ENCODE measurements at regions not wholly inside any gene's neighbourhood (a gene's known extent, or its start where the extent isn't known, plus 50 kb on each side); places are given as distances from the start of the nearest gene placed in this dataset.
A peak's percentile ranks its signal among the peaks of the same experiment; 100 is the strongest.

- H3K36me3 ChIP-seq (ENCODE audit: low read depth, low read length), result no peaks in the 10 kb centered on the region
- TF ChIP-seq CTCF (conservative IDR thresholded peaks at IDR 0.05; ENCODE audit: low read depth, low read length) (no peak), EZH2 (IDR thresholded peaks at IDR 0.05; ENCODE audit: low read length, unreplicated experiment) (no peak), EZH2phosphoT487 (IDR thresholded peaks at IDR 0.05; ENCODE audit: borderline replicate concordance, low read length) (no peak)
- H2AFZ ChIP-seq (ENCODE audit: low read length), result no peak overlapping the region
- ChIA-PET POLR2A (ENCODE audit: unreplicated experiment) (no interaction called here), CTCF (no interaction called here)
- no peak overlapping the region for H3K9ac ChIP-seq (ENCODE audit: low read length)
- no peaks in the 10 kb centered on the region for H3K9me2 ChIP-seq (replicated peaks; ENCODE audit: low read length)
- no peaks in the 10 kb centered on the region for H4K20me1 ChIP-seq (ENCODE audit: low read length)
- peak overlapping the region; percentile 41 for H3K4me2 ChIP-seq (ENCODE audit: low read length)
- DNase-seq (peak; percentile 77), ATAC-seq (peak; percentile 81)
- intact Hi-C loops (cut with micrococcal nuclease), result no loop called here
- H3K27ac ChIP-seq (ENCODE audit: low read length), result peak overlapping the region; percentile 56
- H3K27me3 ChIP-seq (ENCODE audit: low read length), result no peaks in the 10 kb centered on the region
- no peaks in the 10 kb centered on the region for H3K9me3 ChIP-seq (ENCODE audit: low read length)
- no peak overlapping the region for H3K4me3 ChIP-seq (ENCODE audit: low read length)
- H3K4me1 ChIP-seq (ENCODE audit: insufficient read depth, low read length), result peaks cover 16% of the 10 kb centered on the region
- no peaks in the 10 kb centered on the region for H3F3A ChIP-seq (ENCODE audit: low read length, unreplicated experiment)
- no peaks in the 10 kb centered on the region for H3K79me2 ChIP-seq (ENCODE audit: low read length)
- BruUV-seq (replicated peaks), result no TSS peak
Observed at GRCh38 chr12:33825442-33825841, 196.9 kb upstream of the ALG10 start.

GRCh38 chr12:33825986-33826602 lies 196.2 kb upstream of the ALG10 start:
- Histone ChIP-seq H3K36me3 (ENCODE audit: low read depth, low read length) (no peaks in the 10 kb centered on the region), H3K4me1 (ENCODE audit: insufficient read depth, low read length) (peaks cover 16% of the 10 kb centered on the region), H2AFZ (ENCODE audit: low read length) (no peak overlapping the region), H4K20me1 (ENCODE audit: low read length) (no peaks in the 10 kb centered on the region), H3K9ac (ENCODE audit: low read length) (no peak overlapping the region), H3K9me3 (ENCODE audit: low read length) (no peaks in the 10 kb centered on the region), H3F3A (ENCODE audit: low read length, unreplicated experiment) (no peaks in the 10 kb centered on the region), H3K4me2 (ENCODE audit: low read length) (peak overlapping the region; percentile 41), H3K9me2 (replicated peaks; ENCODE audit: low read length) (no peaks in the 10 kb centered on the region), H3K79me2 (ENCODE audit: low read length) (no peaks in the 10 kb centered on the region), H3K27me3 (ENCODE audit: low read length) (no peaks in the 10 kb centered on the region), H3K4me3 (ENCODE audit: low read length) (no peak overlapping the region), H3K27ac (ENCODE audit: low read length) (peak overlapping the region; percentile 56)
- intact Hi-C loops (cut with micrococcal nuclease), result no loop called here
- TF ChIP-seq EZH2 (IDR thresholded peaks at IDR 0.05; ENCODE audit: low read length, unreplicated experiment) (no peak), CTCF (conservative IDR thresholded peaks at IDR 0.05; ENCODE audit: low read depth, low read length) (no peak), EZH2phosphoT487 (IDR thresholded peaks at IDR 0.05; ENCODE audit: borderline replicate concordance, low read length) (no peak)
- no peak for ATAC-seq
- POLR2A ChIA-PET (ENCODE audit: unreplicated experiment), result no interaction called here
- no peak for DNase-seq
- BruUV-seq (replicated peaks), result no TSS peak
- CTCF ChIA-PET, result no interaction called here

GRCh38 chr12:33828326-33828725 lies 194.0 kb upstream of the ALG10 start:
- Histone ChIP-seq H3K36me3 (ENCODE audit: low read depth, low read length) (no peaks in the 10 kb centered on the region), H3K27ac (ENCODE audit: low read length) (no peak overlapping the region), H3K9ac (ENCODE audit: low read length) (no peak overlapping the region), H3K4me2 (ENCODE audit: low read length) (no peak overlapping the region), H3K9me3 (ENCODE audit: low read length) (no peaks in the 10 kb centered on the region), H3F3A (ENCODE audit: low read length, unreplicated experiment) (no peaks in the 10 kb centered on the region), H4K20me1 (ENCODE audit: low read length) (no peaks in the 10 kb centered on the region), H3K27me3 (ENCODE audit: low read length) (no peaks in the 10 kb centered on the region), H3K4me3 (ENCODE audit: low read length) (no peak overlapping the region), H3K9me2 (replicated peaks; ENCODE audit: low read length) (no peaks in the 10 kb centered on the region), H3K4me1 (ENCODE audit: insufficient read depth, low read length) (peaks cover 16% of the 10 kb centered on the region), H2AFZ (ENCODE audit: low read length) (no peak overlapping the region), H3K79me2 (ENCODE audit: low read length) (no peaks in the 10 kb centered on the region)
- TF ChIP-seq EZH2 (IDR thresholded peaks at IDR 0.05; ENCODE audit: low read length, unreplicated experiment) (no peak), EZH2phosphoT487 (IDR thresholded peaks at IDR 0.05; ENCODE audit: borderline replicate concordance, low read length) (no peak), CTCF (conservative IDR thresholded peaks at IDR 0.05; ENCODE audit: low read depth, low read length) (no peak)
- POLR2A ChIA-PET (ENCODE audit: unreplicated experiment), result no interaction called here
- no peak for ATAC-seq
- peak; percentile 48 for DNase-seq
- CTCF ChIA-PET, result no interaction called here
- BruUV-seq (replicated peaks), result no TSS peak
- intact Hi-C loops (cut with micrococcal nuclease), result no loop called here

Measured in PC-3 (cell line).